ENCODE measurements at regions not wholly inside any gene's neighbourhood (a gene's known extent, or its start where the extent isn't known, plus 50 kb on each side); places are given as distances from the start of the nearest gene placed in this dataset.

DNA sequence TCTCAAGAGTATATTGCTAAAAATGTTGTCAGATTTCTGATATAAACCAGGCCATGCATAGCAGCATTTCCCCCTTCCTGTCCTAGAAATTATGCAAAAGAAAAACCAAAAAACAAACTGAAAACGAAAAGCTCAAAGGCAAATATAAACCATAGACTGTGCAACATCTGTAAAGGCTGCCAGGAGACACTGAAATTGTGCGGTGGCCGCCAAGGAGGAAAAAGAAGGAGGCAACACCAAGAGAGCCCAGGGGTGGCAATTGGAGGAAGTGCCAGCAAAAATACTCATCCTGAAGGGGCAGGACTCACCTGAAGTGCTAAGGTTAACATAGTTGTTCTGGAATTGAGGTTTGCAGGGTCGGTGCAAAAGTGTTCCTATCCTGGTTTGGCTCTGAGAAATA lies 92.0 kb downstream of the RWDD3 start:
- DNase-seq (ENCODE audit: low read depth, low spot score), result no peak
- FAIRE-seq, result no peak
- dilution Hi-C loops (cut with MboI; ENCODE audit: extremely low pct_ligation_motif_present, low sequenced_read_pairs), result no loop called here

DNA sequence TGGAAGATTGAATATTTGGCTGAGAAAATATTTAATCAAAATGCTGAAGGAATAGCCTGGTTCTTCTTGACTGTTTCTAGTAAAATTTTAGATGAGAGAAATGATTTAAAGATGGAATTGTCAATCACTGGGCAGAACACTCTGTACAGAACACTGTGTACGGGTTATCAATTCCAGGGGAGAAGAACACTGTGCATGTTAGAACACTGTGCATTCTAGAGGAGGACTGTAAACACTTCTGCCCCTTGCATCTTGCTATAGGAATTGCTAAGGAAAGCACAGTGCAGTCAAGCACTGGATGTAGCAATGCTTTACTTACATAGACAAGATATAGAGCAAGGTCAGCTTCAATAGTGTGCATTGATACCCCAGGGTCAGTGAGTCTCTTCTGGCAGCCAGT lies 98.7 kb downstream of the RWDD3 start:
- Histone ChIP-seq H3K9me3 (ENCODE audit: control insufficient read depth, low read depth, low read length) (no peaks in the 10 kb centered on the region), H3K27ac (ENCODE audit: control insufficient read depth, insufficient read depth, low read length) (no peak overlapping the region), H2AFZ (ENCODE audit: control insufficient read depth, low read length) (no peak overlapping the region), H3K36me3 (ENCODE audit: control insufficient read depth in 2 of 2, extremely low read depth in 1 of 2, insufficient read depth in 2 of 2, low read length in 2 of 2) (no peaks in the 10 kb centered on the region), H3K4me2 (ENCODE audit: control insufficient read depth, extremely low read depth, insufficient read depth, low read depth, low read length) (no peak overlapping the region), H3K9ac (ENCODE audit: control insufficient read depth, extremely low read depth, insufficient read depth, low read length) (no peak overlapping the region), H3K79me2 (ENCODE audit: control insufficient read depth, insufficient read depth, low read length) (no peaks in the 10 kb centered on the region), H4K20me1 (ENCODE audit: control insufficient read depth, extremely low read depth, insufficient read depth, low read length) (no peaks in the 10 kb centered on the region), H3K9me1 (ENCODE audit: control insufficient read depth, extremely low read depth, insufficient read depth, low read length) (no peaks in the 10 kb centered on the region), H3K4me1 (ENCODE audit: control insufficient read depth, extremely low read depth, insufficient read depth, low read length) (no peaks in the 10 kb centered on the region), H3K4me3 (ENCODE audit: control insufficient read depth in 2 of 3, extremely low read depth in 1 of 3, insufficient read depth in 2 of 3, low read depth in 1 of 3, low read length in 3 of 3) (no peak overlapping the region), H3K27me3 (ENCODE audit: control insufficient read depth, extremely low read depth, insufficient read depth, low read length) (no peaks in the 10 kb centered on the region)
- dilution Hi-C loops (cut with MboI; ENCODE audit: extremely low pct_ligation_motif_present, low sequenced_read_pairs), result no loop called here
- TF ChIP-seq CTCF (optimal IDR thresholded peaks at IDR 0.05 in 1 of 3, IDR thresholded peaks at IDR 0.05 in 1 of 3, conservative IDR thresholded peaks at IDR 0.05 in 1 of 3; ENCODE audit: extremely low read depth in 1 of 3, insufficient read depth in 2 of 3, low read length in 3 of 3) (no peak), EZH2 (IDR thresholded peaks at IDR 0.05; ENCODE audit: low read length) (no peak)
- FAIRE-seq, result no peak
- DNase-seq (ENCODE audit: low read depth, low spot score), result no peak

More for the DNA sequence above, 92.0 kb downstream of the RWDD3 start:
- Histone ChIP-seq H3K9ac (ENCODE audit: control insufficient read depth, extremely low read depth, insufficient read depth, low read length) (no peak overlapping the region), H3K4me3 (ENCODE audit: control insufficient read depth in 2 of 3, extremely low read depth in 1 of 3, insufficient read depth in 2 of 3, low read depth in 1 of 3, low read length in 3 of 3) (no peak overlapping the region), H3K27me3 (ENCODE audit: control insufficient read depth, extremely low read depth, insufficient read depth, low read length) (no peaks in the 10 kb centered on the region), H3K9me1 (ENCODE audit: control insufficient read depth, extremely low read depth, insufficient read depth, low read length) (no peaks in the 10 kb centered on the region), H2AFZ (ENCODE audit: control insufficient read depth, low read length) (no peak overlapping the region), H3K27ac (ENCODE audit: control insufficient read depth, insufficient read depth, low read length) (no peak overlapping the region), H3K79me2 (ENCODE audit: control insufficient read depth, insufficient read depth, low read length) (no peaks in the 10 kb centered on the region), H4K20me1 (ENCODE audit: control insufficient read depth, extremely low read depth, insufficient read depth, low read length) (no peaks in the 10 kb centered on the region), H3K9me3 (ENCODE audit: control insufficient read depth, low read depth, low read length) (no peaks in the 10 kb centered on the region), H3K4me1 (ENCODE audit: control insufficient read depth, extremely low read depth, insufficient read depth, low read length) (no peaks in the 10 kb centered on the region), H3K4me2 (ENCODE audit: control insufficient read depth, extremely low read depth, insufficient read depth, low read depth, low read length) (no peak overlapping the region), H3K36me3 (ENCODE audit: control insufficient read depth in 2 of 2, extremely low read depth in 1 of 2, insufficient read depth in 2 of 2, low read length in 2 of 2) (no peaks in the 10 kb centered on the region)
- no peak for TF ChIP-seq EZH2 (IDR thresholded peaks at IDR 0.05; ENCODE audit: low read length)
- TF ChIP-seq CTCF (optimal IDR thresholded peaks at IDR 0.05 in 1 of 3, IDR thresholded peaks at IDR 0.05 in 1 of 3, conservative IDR thresholded peaks at IDR 0.05 in 1 of 3; ENCODE audit: extremely low read depth in 1 of 3, insufficient read depth in 2 of 3, low read length in 3 of 3), result no peak

Measured in keratinocyte (primary cell).